C4-2B (cell line): ENCODE measurements at regions not wholly inside any gene's neighbourhood (a gene's known extent, or its start where the extent isn't known, plus 50 kb on each side); places are given as distances from the start of the nearest gene placed in this dataset.

Experiments used
- H3K27ac ChIP-seq: fragments of 450-650 bp; 2 replicates; pipeline ENCODE4 v1.5.1; 2017
- ZFX ChIP-seq: fragments of 450-650 bp; IDR thresholded peaks from 2 replicates; pipeline ENCODE4 v1.6.1; 2017
- TF ChIP-seq, protein P1 (sequence below): fragments of 450-650 bp; conservative IDR thresholded peaks from 2 replicates; pipeline ENCODE4 v1.5.1; 2017; ENCODE audit warnings: mild to moderate bottlenecking

DNA sequence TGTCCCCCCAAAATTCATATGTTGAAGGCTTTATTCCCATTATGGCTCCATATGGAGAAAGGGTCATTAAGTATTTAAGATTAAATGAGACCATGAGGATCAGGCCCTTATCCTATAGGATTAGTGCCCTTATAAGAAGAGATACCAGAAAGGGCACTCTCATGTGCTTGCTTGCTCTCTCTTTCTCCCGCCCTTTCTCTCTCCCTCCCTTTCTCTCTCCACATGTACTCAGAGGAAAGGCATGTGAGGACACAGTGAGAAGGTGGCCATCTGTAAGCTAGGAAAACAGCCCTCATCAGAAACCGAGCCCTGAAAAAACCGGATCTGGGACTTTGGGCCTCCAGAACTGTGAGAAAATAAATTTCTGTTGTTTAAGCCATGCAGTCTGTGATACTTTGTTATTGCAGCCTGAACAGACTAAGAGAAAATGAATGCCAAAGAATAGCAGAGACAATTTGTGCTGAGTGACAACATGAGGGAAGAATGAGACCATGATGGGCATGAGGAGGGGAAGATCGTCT lies 300.0 kb upstream of the SLC39A10 start:
- TF ChIP-seq, protein P1, sequence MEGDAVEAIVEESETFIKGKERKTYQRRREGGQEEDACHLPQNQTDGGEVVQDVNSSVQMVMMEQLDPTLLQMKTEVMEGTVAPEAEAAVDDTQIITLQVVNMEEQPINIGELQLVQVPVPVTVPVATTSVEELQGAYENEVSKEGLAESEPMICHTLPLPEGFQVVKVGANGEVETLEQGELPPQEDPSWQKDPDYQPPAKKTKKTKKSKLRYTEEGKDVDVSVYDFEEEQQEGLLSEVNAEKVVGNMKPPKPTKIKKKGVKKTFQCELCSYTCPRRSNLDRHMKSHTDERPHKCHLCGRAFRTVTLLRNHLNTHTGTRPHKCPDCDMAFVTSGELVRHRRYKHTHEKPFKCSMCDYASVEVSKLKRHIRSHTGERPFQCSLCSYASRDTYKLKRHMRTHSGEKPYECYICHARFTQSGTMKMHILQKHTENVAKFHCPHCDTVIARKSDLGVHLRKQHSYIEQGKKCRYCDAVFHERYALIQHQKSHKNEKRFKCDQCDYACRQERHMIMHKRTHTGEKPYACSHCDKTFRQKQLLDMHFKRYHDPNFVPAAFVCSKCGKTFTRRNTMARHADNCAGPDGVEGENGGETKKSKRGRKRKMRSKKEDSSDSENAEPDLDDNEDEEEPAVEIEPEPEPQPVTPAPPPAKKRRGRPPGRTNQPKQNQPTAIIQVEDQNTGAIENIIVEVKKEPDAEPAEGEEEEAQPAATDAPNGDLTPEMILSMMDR, result no peak
- H3K27ac ChIP-seq, result no peak overlapping the region

DNA sequence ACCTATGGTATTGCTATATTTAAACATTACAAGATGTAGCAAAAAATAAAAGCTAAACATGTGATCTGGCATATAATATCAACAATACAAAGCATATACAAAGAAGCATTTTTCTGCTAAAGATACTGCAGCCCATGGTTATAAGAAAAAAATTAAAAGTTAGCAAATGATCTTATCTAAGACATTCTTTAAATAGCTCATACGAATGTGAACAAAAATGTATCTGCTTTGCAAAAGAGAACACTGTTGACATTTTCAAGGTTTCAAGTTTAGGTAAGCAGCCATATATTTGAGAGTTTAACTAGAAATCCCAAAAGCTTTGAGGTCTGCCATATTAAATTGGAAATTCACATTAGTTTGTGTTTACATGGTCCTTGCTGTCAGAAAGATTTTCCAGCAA lies 301.0 kb upstream of the SLC39A10 start:
- TF ChIP-seq, protein P1, result no peak
- no peak for TF ChIP-seq ZFX

DNA sequence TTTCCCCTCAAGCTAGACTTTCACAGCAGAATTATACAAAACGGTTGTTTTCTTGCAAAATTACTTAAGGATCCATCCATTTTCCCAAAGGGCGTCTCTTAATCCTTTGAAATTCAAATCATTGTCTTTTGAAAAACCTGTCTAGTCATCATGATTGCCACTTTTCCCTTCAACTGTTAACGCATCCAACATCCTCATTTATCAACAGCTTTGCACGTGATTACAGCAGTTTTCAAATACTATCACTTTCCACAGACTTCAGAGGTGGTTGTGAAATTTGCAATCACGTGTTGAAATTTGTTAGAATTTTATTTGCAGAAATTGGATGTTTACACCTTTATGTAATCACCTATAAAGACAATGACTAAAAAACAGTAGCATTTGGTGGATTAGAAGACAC lies 304.4 kb upstream of the SLC39A10 start:
- TF ChIP-seq, protein P1, result no peak
- no peak for TF ChIP-seq ZFX
- H3K27ac ChIP-seq, result no peak overlapping the region

More for the DNA sequence above, 301.0 kb upstream of the SLC39A10 start:
- no peak overlapping the region for H3K27ac ChIP-seq

DNA sequence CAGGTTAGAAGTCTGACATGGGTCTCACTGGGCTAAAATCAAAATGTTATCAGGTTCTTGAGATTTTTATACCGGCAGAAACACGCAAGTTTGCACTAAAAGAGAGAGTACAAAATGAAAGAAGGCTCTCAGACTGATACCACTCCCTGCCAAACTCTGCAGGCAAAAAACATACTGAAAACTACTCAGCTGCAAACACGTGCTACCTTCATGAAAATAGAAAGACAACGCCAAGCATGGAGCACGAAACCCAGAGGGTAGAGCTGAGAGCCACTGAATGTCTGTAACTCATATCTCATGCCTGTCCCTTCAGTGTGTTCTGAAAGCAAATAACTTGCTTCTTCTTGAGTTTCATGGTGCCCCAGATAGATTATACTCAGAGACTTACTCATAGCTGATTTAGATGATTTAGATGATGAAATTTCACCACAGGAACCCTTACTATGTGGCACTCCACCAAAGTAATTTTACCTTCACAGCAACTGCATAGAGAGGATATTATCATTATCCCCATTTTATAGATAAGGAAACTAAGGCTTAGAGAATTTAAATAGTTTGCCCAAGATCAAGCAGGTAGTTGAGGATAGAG lies 313.0 kb upstream of the SLC39A10 start:
- no peak overlapping the region for H3K27ac ChIP-seq
- TF ChIP-seq ZFX, result no peak
- TF ChIP-seq, protein P1, result no peak

DNA sequence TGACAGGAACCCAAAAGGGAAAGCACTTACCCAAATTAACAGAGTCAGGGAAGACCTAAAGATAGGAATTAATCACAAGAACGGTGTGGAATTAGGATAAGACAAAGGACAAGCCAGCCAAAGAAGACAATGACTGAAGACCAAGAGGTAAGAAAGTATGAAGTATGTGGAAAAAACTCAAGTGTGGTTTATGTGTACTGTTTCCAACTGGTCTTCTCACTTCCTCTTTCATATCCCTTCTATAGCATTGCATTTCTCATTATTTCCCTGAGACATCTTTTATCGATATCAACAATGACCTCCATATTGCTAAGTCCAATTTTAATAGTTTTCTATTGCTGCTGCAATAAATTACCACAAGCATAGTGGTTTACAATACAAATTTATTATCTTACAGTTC lies 313.5 kb upstream of the SLC39A10 start:
- TF ChIP-seq, protein P1, result no peak
- TF ChIP-seq ZFX, result no peak
- no peak overlapping the region for H3K27ac ChIP-seq

DNA sequence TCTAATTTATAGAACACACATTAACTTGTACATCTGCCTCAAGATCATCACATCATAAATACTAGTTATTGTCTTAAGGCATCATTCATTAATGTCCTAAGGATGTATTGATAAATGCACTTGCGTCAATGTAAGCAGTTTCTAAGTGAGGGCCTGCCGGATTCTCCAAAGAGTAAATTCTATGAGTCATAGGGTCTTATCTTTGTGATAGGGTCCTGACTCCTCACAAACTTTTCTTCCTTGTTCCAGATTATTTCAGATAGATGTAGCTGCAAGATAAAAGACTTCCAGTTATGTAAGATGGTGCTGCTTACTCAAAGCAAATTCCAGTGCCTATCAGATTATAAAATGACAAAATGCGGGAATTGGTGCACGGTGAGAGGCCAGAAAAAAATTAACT lies 315.0 kb upstream of the SLC39A10 start:
- TF ChIP-seq, protein P1, result no peak
- no peak for TF ChIP-seq ZFX
- H3K27ac ChIP-seq, result no peak overlapping the region

DNA sequence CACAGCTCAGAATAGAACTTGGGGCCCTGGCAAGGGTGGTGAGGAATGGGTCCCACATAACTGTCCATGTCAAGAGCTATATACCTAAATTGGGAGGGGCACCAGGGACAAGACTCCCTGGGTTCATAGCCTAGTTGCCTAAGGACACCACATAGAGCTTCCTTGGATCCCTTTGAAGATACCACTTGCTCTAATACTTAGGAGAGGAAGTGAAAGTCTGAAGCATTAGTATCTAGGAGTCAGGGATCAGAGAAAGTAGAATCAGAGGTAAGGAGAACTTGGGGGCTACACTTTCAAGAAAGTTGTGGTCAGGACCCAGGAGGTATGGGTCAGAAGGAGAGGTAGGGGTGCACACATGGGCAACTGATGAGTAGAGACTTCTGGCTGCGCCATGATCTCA lies 318.2 kb upstream of the SLC39A10 start:
- TF ChIP-seq ZFX, result no peak
- TF ChIP-seq, protein P1, result no peak
- no peak overlapping the region for H3K27ac ChIP-seq
